HG03095 (cell line): ENCODE measurements at regions not wholly inside any gene's neighbourhood (a gene's known extent, or its start where the extent isn't known, plus 50 kb on each side); places are given as distances from the start of the nearest gene placed in this dataset.

Experiments used
- ATAC-seq: cut with Tn5 transposase; IDR thresholded peaks from one replicate; pipeline ENCODE4 v1.9.1; 2021; ENCODE audit warnings: moderate library complexity; ENCODE audit not compliant: unreplicated experiment

DNA sequence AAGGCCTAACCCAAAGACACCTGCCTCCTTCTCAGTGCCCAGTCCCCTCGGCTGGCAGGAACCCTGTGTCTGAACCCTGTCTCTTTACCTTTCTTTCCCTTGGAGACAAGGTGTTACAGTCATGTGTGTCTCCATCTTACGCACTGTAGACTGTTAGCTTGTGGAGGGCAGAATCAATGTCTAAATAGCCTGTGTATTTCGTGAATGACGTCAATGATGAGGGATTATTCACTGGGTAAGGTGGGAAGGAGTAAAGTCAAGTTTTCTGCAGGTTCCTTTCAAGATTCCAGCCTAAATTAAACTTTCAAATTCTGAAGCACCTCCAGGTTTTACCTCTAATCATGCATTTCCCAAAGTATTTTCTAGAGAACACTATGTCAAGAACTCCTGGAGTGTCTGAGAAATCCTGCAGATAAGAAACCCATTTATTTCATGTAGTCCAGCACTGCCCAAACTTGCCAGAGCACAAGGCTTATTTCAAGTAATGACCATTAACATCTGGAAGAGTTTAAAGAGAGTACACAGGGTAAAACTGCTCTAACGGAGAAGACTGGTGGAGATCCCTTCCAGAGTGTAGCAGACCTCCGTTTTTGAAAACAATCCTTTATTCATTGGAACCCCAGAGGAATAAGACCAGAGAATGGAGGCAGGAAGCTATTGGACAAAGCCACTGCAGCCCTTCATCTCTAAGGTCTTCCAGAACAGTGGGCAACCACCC is 72.8 kb downstream of the KCNF1 start:
- no peak for ATAC-seq

DNA sequence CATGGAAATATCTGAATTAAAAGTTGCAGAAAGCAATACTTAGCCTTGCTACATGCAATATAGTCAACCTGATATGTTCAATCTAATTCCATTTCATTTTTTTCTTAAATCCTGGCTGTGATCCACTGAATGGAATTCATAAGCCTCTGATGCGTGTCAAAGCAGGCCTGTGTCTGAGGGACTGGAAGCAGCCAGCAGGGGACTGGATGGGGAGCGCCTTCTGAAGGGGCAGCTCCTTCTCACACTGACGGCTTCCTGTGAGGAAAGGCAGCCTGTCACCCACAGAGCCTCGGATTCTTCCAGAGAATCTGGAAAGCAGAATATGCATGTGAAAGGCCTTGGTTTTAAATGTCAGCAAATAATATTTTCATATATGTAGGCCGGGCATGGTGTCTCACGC is 73.5 kb downstream of the KCNF1 start:
- ATAC-seq: no peak

- no peak for ATAC-seq
Measured at GRCh38 chr2:10985901-10986535, 74.3 kb downstream of the KCNF1 start.

GRCh38 chr2:10987439-10987838 is 75.7 kb downstream of the KCNF1 start:
- ATAC-seq: no peak

DNA sequence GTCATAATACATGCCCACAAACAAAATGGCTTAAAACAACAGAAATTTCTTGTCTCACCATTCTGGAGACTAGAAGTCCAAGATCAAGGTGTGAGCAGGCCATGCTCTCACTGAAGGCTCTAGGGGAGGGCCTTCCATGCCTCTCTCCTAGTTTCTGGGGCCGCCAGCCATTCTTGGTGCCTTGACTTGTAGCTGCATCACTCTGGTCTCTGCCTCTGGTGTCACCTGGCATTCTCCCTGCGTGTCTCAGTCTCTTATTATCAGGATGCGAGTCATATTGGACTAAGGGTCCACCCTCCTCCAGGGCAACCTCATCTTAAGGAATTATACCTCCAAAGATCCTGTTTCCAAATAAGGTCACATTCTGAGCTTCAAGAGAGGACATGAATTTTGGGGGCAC is 76.1 kb downstream of the KCNF1 start:
- no peak for ATAC-seq

- no peak for ATAC-seq
Measured at GRCh38 chr2:10989151-10989550, 77.4 kb downstream of the KCNF1 start.

DNA sequence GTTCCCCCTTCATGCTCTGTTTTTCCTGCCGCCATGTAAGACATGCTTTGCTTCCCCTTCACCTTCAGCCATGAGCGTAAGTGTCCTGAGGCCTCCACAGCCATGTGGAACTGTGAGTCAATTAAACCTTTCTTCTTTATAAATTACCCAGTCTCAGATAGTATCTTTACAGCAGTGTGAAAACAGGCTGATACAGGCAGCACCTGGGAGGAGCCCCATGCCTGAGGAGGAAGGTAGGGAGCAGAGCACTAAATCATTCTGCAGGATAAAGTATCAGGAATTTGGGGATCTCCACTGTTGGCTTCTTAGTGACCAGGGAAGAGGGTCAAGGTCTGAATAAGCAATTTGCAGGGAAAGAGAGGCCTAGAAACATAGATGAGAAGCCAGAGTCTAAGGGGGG is 78.0 kb downstream of the KCNF1 start:
- ATAC-seq: no peak

GRCh38 chr2:10990561-10991111 is 78.9 kb downstream of the KCNF1 start:
- ATAC-seq: no peak

DNA sequence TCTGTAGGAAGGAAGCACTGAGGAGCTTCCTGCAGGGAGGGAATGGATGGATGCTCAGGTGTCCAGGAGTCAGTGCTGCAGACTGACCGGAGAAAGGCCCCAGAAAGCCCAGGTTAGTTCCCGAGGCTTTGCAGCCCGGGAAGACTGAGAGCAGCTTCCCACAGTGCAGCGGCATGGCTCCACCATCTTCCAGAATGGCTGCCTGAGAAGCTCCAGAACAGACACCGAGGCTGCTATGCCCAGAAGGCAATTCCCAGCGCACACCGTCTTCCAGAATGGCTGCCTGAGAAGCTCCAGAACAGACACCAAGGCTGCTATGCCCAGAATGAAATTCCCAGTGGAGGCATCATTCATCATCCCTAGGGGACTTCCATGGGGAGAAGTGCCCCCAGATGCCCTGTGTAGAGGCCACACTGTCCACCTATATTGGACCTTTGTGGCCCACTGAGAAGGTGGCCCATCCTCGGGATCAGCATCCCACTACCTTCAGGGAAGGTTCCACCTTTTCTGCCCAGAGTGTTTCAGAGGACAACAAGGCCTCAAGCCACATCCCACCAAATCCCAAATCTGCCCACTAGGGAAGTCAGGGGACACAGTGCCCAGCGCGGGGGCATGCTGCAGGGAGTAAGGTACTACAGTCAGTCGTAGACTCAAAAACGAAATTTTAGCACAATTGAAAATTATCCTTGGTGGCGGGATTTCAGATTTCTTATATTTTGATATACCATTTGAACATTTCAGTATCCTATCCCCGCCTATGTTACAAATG is 80.5 kb downstream of the KCNF1 start:
- no peak for ATAC-seq

- no peak for ATAC-seq
Measured at GRCh38 chr2:10993001-10993481, 81.3 kb downstream of the KCNF1 start.

DNA sequence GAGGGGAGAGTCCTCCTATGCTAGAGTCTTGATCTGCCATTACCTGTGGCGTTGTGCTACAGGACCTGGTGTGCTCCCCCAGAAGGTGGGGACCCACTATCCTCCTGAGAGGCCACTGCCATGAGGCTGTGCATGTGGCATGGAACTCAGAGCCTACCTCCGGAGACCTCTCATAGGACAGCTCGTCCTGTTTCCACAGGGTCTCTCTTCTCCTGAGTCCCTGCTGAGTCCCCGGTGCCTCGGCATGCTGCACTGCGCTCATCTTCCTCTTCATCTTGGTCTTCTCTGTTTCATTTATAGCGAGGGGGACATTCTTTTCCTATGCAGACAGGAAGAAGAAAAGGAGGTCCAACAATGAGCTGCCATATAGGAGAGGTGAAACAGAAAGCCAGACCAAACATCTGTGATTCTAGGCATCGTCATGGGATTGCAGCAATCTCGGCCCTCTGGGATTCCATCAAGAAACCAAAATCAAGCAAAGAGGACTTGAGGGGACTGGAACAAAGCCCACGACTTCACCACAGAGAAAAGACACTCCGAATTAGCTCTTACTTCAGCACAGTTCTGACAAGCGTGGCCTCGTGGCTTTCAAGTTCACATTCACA is 83.7 kb downstream of the KCNF1 start:
- no peak for ATAC-seq

DNA sequence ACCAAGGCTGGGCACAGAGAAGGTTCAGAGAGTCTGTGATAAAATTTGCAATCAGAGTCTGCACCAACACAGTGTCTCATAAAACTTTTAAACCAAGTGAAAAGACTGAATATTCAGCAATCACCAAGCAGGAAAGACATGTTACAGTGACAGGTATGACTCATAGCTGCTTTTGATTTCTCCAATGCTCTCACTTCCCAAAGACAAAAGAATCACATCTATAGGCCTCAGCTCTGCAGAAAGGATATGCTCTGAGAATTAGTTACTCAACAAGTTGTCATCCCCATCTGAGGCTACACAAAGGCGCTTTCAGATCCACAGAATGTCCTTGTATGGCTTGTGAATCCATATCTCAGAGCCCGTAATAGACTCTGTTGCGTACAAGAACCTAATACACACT is 92.5 kb downstream of the KCNF1 start:
- ATAC-seq: no peak

- no peak for ATAC-seq
Measured at GRCh38 chr2:11005032-11005431, 93.3 kb downstream of the KCNF1 start.

DNA sequence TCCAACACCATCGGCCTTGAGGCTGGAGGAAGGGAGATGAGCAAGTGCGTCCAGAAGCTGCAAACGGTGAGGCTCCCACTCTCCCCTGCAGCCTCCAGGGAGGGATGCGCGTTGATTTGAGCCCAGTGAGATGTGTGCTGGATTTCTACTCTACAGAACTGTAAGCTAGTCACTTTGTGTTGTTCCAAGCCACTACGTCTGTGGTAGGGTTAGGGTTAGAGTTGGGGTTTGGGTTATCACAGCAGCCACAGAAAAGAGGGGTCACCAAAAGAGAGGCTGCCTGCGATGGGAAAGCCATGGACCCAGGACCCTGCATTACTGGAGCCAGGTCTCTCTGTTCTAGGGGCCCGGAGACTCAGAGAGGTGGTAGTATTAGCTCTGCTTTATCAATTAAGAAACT is 94.5 kb downstream of the KCNF1 start:
- ATAC-seq: no peak

GRCh38 chr2:11007331-11008264 is 95.9 kb downstream of the KCNF1 start:
- no peak for ATAC-seq

DNA sequence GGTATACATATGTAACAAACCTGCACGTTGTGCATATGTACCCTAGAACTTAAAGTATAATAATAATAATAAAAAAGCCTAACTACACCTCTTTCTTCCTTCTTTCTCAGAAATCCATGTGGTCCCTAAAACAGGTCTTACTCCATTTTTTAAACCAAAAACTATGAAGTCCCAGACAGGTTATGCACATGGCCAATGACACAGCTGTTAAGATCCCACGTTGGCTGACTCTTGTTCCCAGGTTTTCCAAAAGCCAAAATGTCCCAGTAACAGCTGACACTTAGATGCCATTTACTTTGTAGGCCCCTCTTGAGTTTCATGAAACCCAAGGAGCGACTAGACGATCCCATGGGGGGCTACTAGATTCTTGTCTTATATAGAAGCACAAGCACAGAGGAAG is 97.0 kb downstream of the KCNF1 start:
- no peak for ATAC-seq

- no peak for ATAC-seq
Measured at GRCh38 chr2:11009176-11009575, 97.4 kb downstream of the KCNF1 start.

GRCh38 chr2:11009891-11010290 is 98.2 kb downstream of the KCNF1 start:
- ATAC-seq: no peak

DNA sequence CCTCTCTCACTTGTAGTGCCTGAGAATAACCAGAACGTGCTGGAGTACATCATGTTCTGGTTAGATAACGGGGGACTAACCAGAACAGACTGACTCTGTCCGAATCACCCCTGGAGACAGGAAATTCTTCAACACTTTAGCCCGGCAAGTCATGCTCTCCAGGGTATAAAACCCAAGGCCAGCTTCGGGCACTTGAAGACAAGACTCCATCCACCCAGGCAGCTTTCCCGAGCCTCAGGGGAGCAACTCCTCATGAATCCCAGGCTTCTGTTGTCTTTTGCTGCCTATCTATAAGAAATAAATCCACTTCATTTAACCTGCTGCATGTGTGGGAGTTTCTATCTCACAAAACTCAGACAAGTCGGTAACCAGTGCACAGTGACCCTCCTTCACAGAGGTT is 99.6 kb downstream of the KCNF1 start:
- ATAC-seq: no peak

DNA sequence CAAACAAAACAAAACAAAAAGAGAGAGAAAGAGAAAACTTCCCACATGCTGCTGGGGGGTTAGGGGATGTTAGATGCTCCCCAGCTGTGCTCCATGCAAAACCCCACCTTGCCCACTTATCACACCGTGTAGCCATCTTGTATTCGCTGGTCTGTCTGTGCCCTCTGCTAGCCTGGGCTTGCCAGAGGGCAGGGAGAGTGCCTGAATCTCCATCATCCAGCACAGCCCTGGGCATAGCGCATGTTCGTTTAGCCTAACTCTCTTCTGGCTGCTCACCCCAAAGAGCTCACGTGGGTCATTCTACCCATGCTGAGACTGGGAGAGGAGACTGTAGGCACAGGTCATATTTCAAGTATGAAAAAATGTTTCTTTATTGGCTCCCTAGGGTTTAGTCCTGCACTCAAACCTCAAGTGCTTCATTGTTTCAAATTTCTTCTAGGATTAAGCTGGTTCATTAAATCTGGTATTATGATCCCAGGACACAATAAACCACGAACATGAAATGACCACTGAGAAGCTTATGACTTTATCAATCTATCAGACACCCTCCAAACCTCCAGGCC is 100.5 kb downstream of the KCNF1 start:
- no peak for ATAC-seq
